SK-N-DZ (cell line): ENCODE measurements at regions not wholly inside any gene's neighbourhood (a gene's known extent, or its start where the extent isn't known, plus 50 kb on each side); places are given as distances from the start of the nearest gene placed in this dataset.
"Not testable (repeated sequence)": the region's sequence is repeated elsewhere in the genome, so short reads cannot be mapped to it uniquely, and the experiment has no call there.

Experiments used
- DNase-seq: peaks from one replicate; pipeline ENCODE4 v3.0.0-alpha.2; 2015; ENCODE audit warnings: low spot score

DNA sequence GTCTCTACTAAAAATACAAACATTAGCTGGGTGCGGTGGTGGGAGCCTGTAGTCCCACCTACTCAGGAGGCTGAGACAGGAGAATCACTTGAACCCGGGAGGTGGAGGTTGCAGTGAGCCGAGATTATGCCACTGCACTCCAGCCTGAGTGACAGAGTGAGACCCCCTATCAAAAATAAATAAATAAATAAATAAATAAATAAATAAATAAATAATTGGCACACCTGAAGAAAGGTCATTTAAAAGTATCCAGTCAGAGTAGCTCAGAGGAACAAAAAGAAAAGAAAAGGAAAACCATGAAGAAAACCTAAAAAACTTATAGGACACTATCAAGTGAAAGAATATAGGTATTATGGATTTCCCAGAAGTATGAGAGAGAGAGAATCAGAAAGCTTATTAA lies 330.1 kb upstream of the AR start:
- not testable (repeated sequence) for DNase-seq

DNA sequence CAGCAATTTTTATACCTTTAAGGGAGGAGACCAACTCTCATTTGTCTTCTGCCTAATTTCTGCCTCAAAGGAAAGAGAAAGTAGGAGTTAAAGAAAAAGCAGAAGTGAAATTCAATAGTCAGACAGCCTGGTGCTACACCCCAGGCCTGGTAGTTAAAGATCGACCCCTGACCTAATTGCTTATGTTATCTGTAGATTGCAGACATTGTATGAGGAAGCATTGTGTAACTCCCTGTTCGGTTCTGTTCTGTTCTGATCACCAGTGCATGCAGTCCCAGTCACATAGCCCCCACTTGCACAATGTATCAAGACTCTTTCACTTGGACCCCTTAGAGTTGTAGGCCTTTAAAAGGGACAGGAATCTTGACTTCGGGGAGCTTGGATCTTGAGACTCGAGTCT lies 335.9 kb upstream of the AR start:
- DNase-seq = no peak

DNA sequence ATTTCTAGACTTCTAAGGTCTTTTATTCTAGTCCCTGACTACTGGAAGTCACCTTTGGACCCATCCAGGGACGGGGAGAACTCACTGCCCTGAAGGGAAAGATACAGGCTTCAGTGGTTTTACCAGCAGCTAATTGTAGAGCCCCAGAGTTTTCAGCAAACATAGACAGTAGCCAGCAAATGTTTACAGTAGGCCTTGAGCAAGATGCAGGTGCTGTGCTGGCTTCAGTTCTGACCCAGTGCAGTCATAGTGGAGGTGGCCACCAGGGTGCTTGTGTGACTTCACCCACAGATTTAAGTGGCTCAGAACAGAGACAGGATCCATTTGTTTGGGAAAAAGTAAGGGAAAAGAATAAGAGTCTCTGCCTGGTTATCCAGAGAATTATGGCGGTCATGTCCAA lies 384.4 kb upstream of the AR start:
- no peak for DNase-seq

DNA sequence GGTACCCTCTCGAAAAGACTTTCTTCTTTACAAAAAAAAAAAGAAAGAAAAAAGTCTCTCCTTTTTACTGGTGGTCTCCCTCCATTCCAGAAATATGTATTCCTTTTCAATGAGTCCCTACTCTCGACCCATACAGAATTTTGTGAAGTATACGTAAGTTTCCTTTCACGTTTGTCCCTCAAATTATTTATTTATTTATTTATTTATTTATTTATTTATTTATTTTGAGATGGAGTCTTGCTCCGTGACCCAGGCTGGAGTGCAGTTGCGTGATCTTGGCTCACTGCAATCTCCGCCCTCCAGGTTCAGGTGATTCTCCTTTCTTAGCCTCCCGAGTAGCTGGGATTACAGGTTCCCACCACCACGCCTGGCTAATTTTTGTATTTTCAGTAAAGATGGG lies 429.2 kb upstream of the AR start:
- DNase-seq = no peak

DNA sequence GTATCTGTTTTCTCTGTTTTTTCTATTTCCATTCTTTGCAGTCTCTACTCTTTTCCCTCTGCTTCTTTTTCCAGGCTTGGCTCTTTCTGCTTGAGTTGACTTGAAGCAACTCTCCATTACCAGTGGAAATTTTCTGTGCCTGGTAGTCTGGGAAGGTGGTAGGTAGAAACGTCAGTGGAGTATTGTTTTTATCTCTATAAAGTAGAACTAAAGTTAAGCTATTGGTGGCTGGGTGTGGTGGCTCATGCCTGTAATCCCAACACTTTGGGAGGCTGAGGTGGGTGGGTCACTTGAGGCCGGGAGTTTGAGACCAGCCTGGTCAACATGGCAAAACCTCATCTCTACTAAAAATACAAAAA lies 438.1 kb upstream of the AR start:
- no peak for DNase-seq

DNA sequence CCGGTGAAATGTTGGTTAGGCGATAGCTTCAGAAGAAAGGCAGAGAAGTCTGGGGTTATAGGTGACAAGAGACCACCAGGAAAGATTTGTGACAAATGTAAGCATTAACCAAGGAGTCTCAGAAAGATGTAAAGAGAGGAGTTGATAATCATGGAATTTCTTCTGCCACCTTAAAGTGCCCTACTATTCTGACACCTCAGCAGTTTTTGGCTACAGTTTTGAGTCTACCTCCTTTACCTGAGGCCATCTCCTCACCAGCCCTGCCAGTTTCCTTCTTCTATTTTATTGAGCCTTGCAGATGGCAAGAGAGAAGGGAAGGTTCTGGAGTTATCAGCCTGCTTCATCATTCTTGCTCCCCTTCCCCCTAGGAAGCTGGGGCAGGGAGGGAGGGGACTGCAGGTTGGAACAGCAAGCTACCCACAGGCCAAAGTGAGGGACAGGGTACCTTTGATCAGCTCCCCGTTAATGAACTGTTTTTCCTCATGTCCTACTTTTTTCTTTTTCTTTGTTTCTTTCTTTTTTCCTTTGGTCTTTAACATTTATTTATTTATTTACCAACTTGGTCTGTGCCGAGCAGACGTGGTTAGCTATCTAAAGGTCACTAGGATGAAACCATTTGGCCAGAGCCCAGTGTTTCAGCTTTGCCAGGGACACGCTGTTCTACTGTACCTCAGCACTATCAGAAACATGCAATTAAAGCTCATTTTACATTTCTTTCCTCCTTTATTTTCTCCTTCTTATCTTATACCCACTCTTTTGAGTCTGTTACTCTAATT lies 438.7 kb upstream of the AR start:
- no peak for DNase-seq

DNA sequence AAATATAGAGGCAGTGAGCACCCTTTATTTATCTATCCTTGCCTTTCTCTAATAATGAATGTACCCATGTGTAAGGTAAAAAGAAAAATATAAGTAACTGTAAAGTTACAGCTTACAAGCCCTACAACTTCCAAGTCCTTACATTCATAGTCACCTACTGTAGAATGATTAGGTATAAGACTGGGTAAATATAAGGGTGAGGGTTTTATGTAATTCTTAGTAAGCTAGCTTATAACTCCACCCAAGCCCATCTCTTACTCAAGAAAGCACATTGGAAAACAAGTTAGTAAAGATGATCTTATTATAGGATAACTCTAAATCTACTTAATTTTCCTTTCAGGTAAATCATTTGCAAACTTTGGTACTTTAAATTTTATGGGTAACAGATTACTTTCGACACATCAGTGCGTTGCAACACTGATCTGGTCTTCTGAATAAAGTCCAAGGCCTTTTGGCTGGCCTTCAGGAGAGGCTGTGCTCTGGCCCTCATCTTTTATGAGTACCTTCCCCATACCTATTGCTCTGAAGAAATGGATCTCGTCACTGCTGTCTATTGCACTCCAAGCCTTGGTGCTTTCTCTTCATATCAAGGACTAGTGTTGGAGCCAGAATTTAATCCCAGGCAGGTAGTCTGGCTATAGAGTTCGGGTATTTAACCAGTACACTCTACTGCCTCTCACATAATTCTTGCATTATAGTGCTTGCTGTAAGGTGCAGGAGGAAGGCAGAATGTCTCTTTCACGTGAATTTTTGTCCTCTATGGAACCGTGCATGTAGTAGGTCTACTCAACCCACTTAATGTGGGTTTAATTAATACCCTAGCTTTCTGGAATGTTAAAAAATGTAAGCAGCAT lies 443.6 kb upstream of the AR start:
- DNase-seq = no peak

DNA sequence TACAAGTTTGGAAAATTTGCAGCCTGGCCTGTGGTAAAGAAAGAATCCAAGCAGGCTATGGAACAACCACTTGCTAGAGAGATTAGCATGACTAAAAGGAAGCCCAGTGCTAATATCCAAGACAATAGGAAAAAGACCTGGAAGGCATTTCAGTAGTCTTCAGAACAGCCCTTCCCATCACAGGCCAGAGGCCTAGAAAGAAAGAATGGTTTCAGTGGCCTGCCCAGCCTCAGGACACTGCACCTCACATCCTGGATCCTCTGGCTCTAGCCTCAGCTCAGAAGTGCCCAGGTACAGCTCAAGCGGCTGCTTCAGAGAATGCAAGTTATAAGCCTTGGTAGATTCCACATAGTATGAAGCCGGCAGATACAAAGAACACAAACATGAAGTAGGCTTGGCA lies 449.8 kb upstream of the AR start:
- no peak for DNase-seq

DNA sequence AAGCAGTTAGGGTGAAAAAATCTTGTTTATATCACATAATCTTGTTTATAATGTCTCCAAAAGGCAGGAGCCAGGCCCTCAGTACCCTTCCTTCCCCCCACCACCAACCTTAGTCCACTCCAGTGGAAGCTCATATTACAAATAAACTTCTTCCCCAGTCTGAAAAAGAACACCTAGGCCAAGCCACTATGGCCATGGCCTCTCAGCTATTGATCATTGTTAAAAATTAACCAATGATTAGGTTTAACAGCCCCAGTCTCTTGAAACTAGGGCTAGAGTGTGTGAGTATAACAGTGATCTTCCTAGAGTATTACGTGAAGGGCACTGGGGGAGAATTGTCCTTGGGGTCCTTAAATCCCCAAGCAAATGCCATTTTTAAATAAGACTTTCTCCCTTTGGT lies 411.9 kb upstream of the EDA2R start:
- no peak for DNase-seq

DNA sequence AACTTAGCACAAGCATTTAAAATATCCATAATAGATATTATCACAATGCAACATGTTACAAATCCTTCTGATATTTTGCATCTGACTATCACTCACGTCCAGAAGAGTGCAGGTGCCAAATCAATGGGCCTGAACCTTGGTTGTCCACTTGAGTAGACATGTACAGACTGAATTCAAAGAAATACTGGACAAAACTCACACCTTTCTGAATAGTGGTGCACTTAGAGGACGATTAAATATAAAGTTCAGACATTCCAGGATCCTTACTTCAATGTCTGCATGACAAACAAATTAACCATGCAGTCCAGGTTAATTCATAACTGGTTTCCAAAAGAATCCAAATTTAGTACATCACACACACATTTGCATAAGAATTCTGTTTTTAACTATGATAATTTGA lies 406.0 kb upstream of the EDA2R start:
- DNase-seq = no peak

DNA sequence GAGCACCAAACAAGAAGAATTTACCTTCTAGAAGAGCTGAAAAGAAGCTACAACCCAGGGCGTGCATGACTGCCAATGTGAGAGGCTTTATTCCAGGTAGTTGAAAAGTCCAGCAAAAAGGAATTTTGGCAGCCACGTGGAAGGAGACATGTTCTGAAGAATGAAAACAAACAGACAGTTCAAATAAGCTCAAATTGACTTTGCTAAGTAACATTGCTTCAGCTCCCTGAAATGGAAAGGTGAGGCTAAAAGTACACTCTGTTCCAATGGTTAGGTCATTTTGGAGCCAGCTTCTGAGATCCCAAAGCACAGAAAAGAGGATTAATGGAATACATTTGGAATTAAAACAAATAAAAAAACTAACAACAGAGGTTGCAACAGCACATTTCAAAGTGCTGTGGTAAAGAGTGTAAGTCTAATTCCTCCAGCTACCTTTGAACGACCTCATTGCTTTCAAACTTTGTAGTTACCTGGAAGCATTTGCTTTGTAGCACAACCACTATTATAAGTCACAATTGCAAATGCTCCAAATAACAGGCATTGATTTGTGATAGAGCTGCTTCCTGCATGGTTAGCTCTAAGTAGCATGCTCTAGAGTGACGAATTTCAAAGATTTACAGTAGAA lies 405.3 kb upstream of the EDA2R start:
- no peak for DNase-seq

DNA sequence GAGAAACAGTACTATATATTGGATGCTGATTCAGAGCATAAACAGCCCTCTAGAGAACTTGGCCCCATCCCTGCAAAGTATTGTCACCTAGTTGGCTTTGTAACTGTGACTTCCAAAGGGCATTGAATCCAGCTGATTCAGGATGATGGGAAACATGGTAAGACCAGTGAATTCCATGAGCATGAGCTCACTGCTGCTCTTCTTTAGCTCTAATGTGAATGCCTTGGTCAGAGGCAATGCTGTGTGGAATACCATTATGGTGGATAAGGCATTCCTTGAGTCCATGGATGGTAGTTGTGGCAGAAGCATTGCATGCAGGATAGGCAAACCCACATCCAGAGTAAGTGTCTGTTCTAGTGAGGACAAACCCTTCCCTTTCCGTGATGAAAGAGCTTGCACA lies 365.6 kb upstream of the EDA2R start:
- DNase-seq = no peak

DNA sequence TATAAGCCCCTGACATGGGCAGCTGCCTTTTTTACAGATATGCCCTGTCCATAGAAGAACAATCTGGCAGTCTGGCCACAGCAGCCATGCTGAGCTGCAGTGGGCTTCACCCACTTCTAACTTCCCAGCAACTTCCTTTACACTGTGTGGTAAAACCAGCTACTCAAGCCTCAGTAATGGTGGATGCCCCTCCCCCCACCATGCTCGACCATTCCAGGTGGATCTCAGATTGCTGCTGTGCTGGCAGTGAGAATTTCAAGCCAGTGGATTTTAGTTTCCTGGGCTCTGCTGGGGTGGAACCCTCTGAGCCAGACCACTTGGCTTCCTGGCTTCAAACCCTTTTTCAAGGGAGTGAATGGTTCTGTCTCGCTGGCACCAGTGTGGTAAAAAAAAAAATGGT lies 355.9 kb upstream of the EDA2R start:
- no peak for DNase-seq

DNA sequence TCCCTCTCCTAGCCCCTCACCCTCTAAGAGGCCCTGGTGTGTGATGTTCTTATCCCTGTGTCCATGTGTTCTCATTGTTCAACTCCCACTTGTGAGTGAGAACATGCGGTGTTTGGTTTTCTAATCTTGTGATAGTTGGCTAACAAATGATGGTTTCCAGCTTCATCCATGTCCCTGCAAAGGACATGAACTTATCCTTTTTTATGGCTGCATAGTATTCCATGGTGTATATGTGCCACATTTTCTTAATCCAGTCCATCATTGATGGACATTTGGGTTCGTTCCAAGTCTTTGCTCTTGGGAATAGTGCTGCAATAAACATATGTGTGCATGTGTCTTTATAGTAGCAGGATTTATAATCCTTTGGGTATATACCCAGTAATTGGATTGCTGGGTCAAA lies 353.2 kb upstream of the EDA2R start:
- DNase-seq = not testable (repeated sequence)

DNA sequence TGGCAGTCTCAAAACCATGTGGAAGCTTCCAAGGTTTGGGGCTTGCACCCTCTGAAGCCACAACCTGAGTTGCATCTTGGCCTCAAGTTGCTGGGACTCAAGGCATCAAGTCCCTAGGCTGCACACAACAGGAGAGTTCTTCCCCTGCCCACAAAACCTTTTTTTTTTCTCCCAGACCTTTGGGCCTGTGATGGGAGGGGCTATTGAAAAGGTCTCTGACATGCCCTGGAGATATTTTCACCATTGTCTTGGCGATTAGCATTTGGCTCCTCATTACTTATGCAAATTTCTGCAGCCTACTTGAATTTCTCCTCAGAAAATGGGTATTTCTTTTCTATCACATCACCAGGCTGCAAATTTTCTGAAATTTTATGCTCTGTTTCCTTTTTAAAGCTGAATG lies 349.5 kb upstream of the EDA2R start:
- DNase-seq = no peak

DNA sequence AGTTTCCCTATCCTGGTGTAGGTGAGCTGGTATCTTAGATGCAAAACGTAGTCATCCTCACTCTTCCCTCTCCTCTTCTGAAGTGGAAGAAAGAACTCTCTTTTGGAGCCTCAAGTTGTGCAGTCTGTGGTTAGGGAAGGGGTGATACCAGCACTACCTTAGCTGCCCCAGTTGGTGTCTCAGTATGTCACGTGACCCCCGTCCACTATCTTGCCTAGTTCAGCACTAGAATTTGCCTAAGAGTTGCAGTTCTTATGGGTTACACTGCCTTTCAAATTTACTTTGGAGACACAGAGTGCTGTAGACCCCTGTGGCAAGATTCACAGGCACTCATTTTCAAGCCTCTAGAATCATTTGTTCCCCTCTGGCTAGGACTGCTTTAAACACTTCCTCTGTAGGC lies 322.8 kb upstream of the EDA2R start:
- DNase-seq = no peak

DNA sequence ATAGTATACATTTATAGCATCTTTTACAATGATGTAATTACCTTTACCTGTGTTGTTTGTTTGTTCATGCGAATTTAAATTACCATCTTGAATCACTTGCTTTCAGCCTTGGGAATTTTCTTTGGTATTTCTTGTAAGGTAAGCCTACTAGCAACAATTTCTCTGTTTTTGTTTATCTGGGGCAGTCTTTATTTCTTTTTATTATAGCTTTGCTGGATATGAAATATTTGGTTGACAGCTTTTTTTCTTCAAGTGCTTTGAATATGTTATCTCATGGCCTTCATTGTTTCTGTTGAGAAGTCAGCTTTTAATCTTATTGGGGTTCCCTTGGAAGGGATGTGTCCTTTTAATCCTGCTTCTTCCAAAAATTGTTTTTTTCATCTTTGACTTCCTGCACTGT lies 292.8 kb upstream of the EDA2R start:
- no peak for DNase-seq

DNA sequence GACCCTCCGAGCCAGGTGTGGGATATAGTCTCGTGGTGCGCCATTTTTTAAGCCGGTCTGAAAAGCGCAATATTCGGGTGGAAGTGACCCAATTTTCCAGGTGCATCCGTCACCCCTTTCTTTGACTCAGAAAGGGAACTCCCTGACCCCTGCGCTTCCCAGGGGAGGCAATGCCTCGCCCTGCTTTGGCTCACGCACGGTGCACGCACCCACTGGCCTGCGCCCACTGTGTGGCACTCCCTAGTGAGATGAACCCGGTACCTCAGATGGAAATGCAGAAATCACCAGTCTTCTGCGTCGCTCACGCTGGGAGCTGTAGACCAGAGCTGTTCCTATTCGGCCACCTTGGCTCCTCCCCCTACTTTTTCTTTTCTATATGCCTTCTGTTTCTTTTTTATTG lies 291.6 kb upstream of the EDA2R start:
- DNase-seq = not testable (repeated sequence)

DNA sequence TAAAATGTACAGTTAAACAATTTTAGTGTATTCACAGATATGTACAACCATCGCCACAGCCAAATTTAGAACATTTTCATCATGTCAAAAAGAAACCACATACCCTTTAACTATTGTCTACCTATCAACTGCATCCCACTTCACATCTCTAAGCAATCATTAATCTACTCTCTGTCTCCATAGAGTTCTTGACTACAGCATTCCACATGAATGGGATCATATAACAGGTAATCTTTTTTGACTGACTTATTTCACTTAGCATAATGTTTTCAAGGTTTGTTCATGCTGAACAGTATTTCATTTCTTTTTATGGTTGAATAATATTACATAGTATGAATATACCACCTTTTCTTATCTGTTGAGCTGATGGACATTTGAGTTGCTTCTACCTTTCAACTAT lies 281.4 kb upstream of the EDA2R start:
- DNase-seq = no peak

DNA sequence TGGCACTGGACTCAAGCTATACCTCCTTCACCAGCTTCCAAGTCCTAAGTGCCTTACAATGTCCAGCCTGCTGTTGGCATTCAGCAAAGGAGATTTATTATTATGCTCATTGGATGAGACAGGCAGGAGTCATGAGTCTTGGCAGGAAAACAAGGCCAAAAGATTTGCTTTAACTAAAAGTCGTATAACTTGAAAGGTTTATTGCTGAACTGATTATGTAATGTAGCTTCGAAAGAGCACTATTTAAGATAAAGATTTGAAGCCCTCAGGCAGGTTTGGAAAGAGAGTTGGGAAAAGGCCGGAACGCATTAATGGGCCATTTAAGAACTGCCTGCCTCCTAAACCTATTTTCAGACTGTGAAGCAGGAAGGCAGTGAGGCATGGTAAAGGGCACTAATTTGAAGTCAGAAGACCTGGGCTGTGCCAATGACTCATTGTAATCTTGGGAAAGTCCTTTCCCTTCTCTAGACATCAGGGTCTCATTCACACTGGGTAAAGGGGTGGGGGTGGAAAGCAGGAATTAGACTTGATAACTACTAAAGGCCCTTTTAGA lies 280.5 kb upstream of the EDA2R start:
- DNase-seq = no peak

DNA sequence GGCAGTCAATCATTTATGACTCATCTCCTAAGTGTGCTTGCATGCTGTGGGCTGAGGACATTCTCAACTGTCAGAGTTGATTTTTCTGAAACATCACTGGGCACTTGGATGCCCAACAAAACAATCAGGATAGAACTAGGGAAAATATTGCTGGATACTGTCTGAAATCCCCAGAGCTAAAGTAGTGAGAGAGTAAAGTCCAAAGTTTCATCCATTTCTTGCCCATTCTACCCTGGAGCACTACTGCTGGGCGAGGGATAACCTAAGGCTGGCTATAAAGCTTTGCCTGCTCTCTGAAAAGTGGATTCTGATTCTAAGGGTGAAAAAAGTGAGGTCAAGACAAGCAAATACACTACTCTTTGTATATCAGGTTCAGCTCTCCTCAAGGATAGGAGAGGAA lies 279.6 kb upstream of the EDA2R start:
- DNase-seq = no peak

DNA sequence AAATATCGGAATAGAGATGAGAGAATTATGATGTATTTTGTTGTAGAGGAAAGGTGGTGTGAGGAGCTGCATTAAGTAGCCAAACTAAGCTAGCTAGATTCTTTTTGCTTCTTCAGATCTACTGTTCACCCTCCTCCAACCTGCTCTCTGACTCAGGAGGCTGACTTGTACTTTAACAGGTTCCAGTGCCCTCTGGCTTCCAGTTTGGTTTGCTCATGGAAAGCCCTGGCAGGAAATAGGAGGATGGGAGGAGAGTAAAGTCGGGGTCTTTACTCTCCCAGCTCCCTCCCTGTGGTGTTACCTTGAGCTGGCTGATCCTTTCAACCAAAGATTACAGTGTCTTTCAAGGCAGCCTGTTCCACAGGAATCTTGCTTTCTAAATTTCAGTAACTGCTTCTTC lies 277.0 kb upstream of the EDA2R start:
- no peak for DNase-seq

DNA sequence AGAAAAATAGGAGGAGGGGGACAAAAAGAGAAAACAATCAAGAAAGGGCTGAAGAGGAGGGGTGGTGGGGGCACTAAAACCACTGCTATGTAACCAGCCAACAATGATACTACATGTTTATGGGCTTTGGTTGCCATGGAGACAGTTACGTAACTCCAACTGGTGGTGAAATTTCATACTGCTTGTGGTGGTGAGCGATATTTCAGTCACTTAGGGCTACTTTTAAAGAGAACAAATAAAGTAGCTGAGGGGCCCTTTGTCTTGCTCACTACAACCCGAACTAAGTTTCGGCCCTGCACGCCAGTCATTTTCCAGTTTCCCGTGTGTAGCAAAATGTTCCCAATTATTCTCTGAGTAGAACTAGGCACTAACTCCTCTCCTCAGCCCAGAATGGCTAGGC lies 275.2 kb upstream of the EDA2R start:
- no peak for DNase-seq
